A673 (cell line): ENCODE measurements at regions not wholly inside any gene's neighbourhood (a gene's known extent, or its start where the extent isn't known, plus 50 kb on each side); places are given as distances from the start of the nearest gene placed in this dataset.

Experiments used
- BruUV-seq: library from RNA; stranded (reverse); fragments of 400-500 nt; replicated peaks from 2 replicates; lab custom pipeline; 2021; lab: Mats Ljungman, UMichigan
- CTCF ChIA-PET: fragments of 300-600 bp; sonication (Branson Sonifier 250); formaldehyde crosslinking; loops from one replicate; lab custom pipeline; 2022; ENCODE audit warnings: antibody characterized with exemption; lab: Charles Lee
- POLR2A ChIA-PET: fragments of 300-600 bp; sonication (Branson Sonifier 250); formaldehyde crosslinking; loops from one replicate; lab custom pipeline; 2022; ENCODE audit warnings: antibody characterized with exemption; ENCODE audit not compliant: low non-redundant PET; lab: Charles Lee
- DNase-seq: peaks from one replicate; pipeline ENCODE4 v3.0.0-alpha.2; 2015; ENCODE audit warnings: low spot score
- H3K27ac ChIP-seq: fragments of 200-600 bp; sonication (generic); 2 replicates; pipeline ENCODE4 v1.5.1; 2016; ENCODE audit warnings: mixed run types, low read depth, mild to moderate bottlenecking, mixed read lengths, antibody characterized with exemption, low read length; ENCODE audit not compliant: poor library complexity, severe bottlenecking
- H3K27me3 ChIP-seq: fragments of 200-600 bp; sonication (generic); replicated peaks from 2 replicates; pipeline ENCODE4 v1.6.1; 2017; ENCODE audit warnings: mixed run types, low read depth, mild to moderate bottlenecking, mixed read lengths, antibody characterized with exemption, low read length; ENCODE audit not compliant: insufficient read depth, poor library complexity
- H3K36me3 ChIP-seq: fragments of 200-600 bp; sonication (generic); 2 replicates; pipeline ENCODE4 v1.6.1; 2016; ENCODE audit warnings: mixed run types, mild to moderate bottlenecking, mixed read lengths, antibody characterized with exemption, low read length; ENCODE audit not compliant: insufficient read depth, poor library complexity, severe bottlenecking
- H3K4me1 ChIP-seq: fragments of 200-600 bp; sonication (generic); 2 replicates; pipeline ENCODE4 v1.6.1; 2017; ENCODE audit warnings: mixed run types, mild to moderate bottlenecking, mixed read lengths, antibody characterized with exemption, low read length; ENCODE audit not compliant: insufficient read depth, poor library complexity, severe bottlenecking
- H3K4me3 ChIP-seq: fragments of 200-600 bp; sonication (generic); 2 replicates; pipeline ENCODE4 v1.5.1; 2016; ENCODE audit warnings: low read depth, mixed run types, mild to moderate bottlenecking, mixed read lengths, low read length; ENCODE audit not compliant: poor library complexity, severe bottlenecking
- H3K9me3 ChIP-seq: fragments of 200-600 bp; sonication (generic); 2 replicates; pipeline ENCODE4 v1.6.1; 2016; ENCODE audit warnings: mixed run types, low read depth, mild to moderate bottlenecking, mixed read lengths, antibody characterized with exemption, low read length; ENCODE audit not compliant: poor library complexity, severe bottlenecking
- CTCF ChIP-seq: fragments of 300-800, 200-600 bp; sonication (generic); conservative IDR thresholded peaks from 2 replicates; pipeline ENCODE4 v1.5.1; 2017; ENCODE audit warnings: low read depth, mild to moderate bottlenecking, antibody characterized with exemption, low read length, moderate library complexity, mixed read lengths
- EZH2 ChIP-seq: fragments of 200-600 bp; sonication (generic); IDR thresholded peaks from 2 replicates; pipeline ENCODE4 v1.6.1; 2017; ENCODE audit warnings: borderline replicate concordance, low read depth, mild to moderate bottlenecking, mixed read lengths, antibody characterized with exemption, low read length; ENCODE audit not compliant: poor library complexity, severe bottlenecking
- intact Hi-C: fragments of 100-400 bp; cut with micrococcal nuclease; formaldehyde crosslinking; loops from one replicate; pipeline ENCODE4 v1.10.0; 2022; ENCODE audit not compliant: unreplicated experiment

- BruUV-seq = no TSS peak
- H3K4me3 ChIP-seq = no peak overlapping the region
- no peak overlapping the region for H3K27ac ChIP-seq
- H3K9me3 ChIP-seq = no peaks in the 10 kb centered on the region
- no peak for DNase-seq
- no peaks in the 10 kb centered on the region for H3K4me1 ChIP-seq
- TF ChIP-seq CTCF (no peak), EZH2 (no peak)
- no peaks in the 10 kb centered on the region for H3K36me3 ChIP-seq
- CTCF ChIA-PET = no interaction called here
- POLR2A ChIA-PET = interaction anchor here (0.5 kb wide), 1 partner anchor 15 kb away, joined by 5 read pairs; no protein-coding TSS in a partner anchor
- intact Hi-C loops = no loop called here
- no peaks in the 10 kb centered on the region for H3K27me3 ChIP-seq
Observed at GRCh38 chr13:20344836-20345490, 112.8 kb upstream of the GJB6 start.

GRCh38 chr13:20342311-20342710, 110.2 kb upstream of the GJB6 start:
- ChIA-PET CTCF (interaction anchor here (0.7 kb wide), 1 partner anchor 111 kb away, joined by 3 read pairs; no protein-coding TSS in a partner anchor), POLR2A (no interaction called here)
- no peaks in the 10 kb centered on the region for H3K27me3 ChIP-seq
- no peak for DNase-seq
- no peak overlapping the region for H3K4me3 ChIP-seq
- H3K4me1 ChIP-seq = no peaks in the 10 kb centered on the region
- H3K27ac ChIP-seq = no peak overlapping the region
- no TSS peak for BruUV-seq
- H3K36me3 ChIP-seq = no peaks in the 10 kb centered on the region
- intact Hi-C loops = no loop called here
- TF ChIP-seq EZH2 (no peak), CTCF (no peak)
- no peaks in the 10 kb centered on the region for H3K9me3 ChIP-seq

GRCh38 chr13:20340759-20341171, 108.6 kb upstream of the GJB6 start:
- H3K4me3 ChIP-seq = no peak overlapping the region
- no peak overlapping the region for H3K27ac ChIP-seq
- no peaks in the 10 kb centered on the region for H3K4me1 ChIP-seq
- intact Hi-C loops = no loop called here
- CTCF ChIA-PET = no interaction called here
- DNase-seq = peak; percentile 28
- no peaks in the 10 kb centered on the region for H3K36me3 ChIP-seq
- POLR2A ChIA-PET = no interaction called here
- no TSS peak for BruUV-seq
- no peaks in the 10 kb centered on the region for H3K9me3 ChIP-seq
- TF ChIP-seq EZH2 = no peak
- no peak for TF ChIP-seq CTCF
- no peaks in the 10 kb centered on the region for H3K27me3 ChIP-seq
